ENCODE measurements at regions not wholly inside any gene's neighbourhood (a gene's known extent, or its start where the extent isn't known, plus 50 kb on each side); places are given as distances from the start of the nearest gene placed in this dataset.
A peak's percentile ranks its signal among the peaks of the same experiment; 100 is the strongest.

GRCh38 chr19:29268103-29268502 is 55.2 kb upstream of the UQCRFS1 start:
- TF ChIP-seq, protein P1, sequence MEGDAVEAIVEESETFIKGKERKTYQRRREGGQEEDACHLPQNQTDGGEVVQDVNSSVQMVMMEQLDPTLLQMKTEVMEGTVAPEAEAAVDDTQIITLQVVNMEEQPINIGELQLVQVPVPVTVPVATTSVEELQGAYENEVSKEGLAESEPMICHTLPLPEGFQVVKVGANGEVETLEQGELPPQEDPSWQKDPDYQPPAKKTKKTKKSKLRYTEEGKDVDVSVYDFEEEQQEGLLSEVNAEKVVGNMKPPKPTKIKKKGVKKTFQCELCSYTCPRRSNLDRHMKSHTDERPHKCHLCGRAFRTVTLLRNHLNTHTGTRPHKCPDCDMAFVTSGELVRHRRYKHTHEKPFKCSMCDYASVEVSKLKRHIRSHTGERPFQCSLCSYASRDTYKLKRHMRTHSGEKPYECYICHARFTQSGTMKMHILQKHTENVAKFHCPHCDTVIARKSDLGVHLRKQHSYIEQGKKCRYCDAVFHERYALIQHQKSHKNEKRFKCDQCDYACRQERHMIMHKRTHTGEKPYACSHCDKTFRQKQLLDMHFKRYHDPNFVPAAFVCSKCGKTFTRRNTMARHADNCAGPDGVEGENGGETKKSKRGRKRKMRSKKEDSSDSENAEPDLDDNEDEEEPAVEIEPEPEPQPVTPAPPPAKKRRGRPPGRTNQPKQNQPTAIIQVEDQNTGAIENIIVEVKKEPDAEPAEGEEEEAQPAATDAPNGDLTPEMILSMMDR (IDR thresholded peaks at IDR 0.05): no peak
- no peak for DNase-seq
- no peak overlapping the region for H3K27ac Mint-ChIP-seq
- H3K4me1 Mint-ChIP-seq: peaks cover 45% of the 10 kb centered on the region
- no peaks in the 10 kb centered on the region for H3K9me3 Mint-ChIP-seq
- H3K36me3 Mint-ChIP-seq (ENCODE audit: low read depth): no peaks in the 10 kb centered on the region
- H3K4me3 Mint-ChIP-seq: no peak overlapping the region
- H3K27me3 Mint-ChIP-seq (ENCODE audit: low read depth, poor library complexity): peaks cover 39% of the 10 kb centered on the region

- Mint-ChIP-seq H3K27ac (peak overlapping the region; percentile 9), H3K36me3 (ENCODE audit: low read depth) (no peaks in the 10 kb centered on the region), H3K4me1 (peaks cover 43% of the 10 kb centered on the region), H3K9me3 (no peaks in the 10 kb centered on the region), H3K4me3 (peak overlapping the region; percentile 9), H3K27me3 (ENCODE audit: low read depth, poor library complexity) (peaks cover 37% of the 10 kb centered on the region)
- TF ChIP-seq, protein P1 (IDR thresholded peaks at IDR 0.05): no peak
- DNase-seq: no peak
These were observed 55.9 kb upstream of the UQCRFS1 start for GRCh38 chr19:29268721-29269393.

- no peaks in the 10 kb centered on the region for H3K9me3 Mint-ChIP-seq
- TF ChIP-seq, protein P1 (IDR thresholded peaks at IDR 0.05): no peak
- peaks cover 39% of the 10 kb centered on the region for H3K27me3 Mint-ChIP-seq (ENCODE audit: low read depth, poor library complexity)
- peaks cover 40% of the 10 kb centered on the region for H3K4me1 Mint-ChIP-seq
- H3K36me3 Mint-ChIP-seq (ENCODE audit: low read depth): no peaks in the 10 kb centered on the region
- no peak overlapping the region for H3K27ac Mint-ChIP-seq
- H3K4me3 Mint-ChIP-seq: no peak overlapping the region
- DNase-seq: no peak
These were observed 56.7 kb upstream of the UQCRFS1 start for GRCh38 chr19:29269641-29270040.

GRCh38 chr19:29271341-29271740 is 58.4 kb upstream of the UQCRFS1 start:
- H3K36me3 Mint-ChIP-seq (ENCODE audit: low read depth): no peaks in the 10 kb centered on the region
- peaks cover 37% of the 10 kb centered on the region for H3K27me3 Mint-ChIP-seq (ENCODE audit: low read depth, poor library complexity)
- no peak overlapping the region for H3K27ac Mint-ChIP-seq
- no peak for DNase-seq
- H3K4me3 Mint-ChIP-seq: no peak overlapping the region
- peaks cover 35% of the 10 kb centered on the region for H3K4me1 Mint-ChIP-seq
- no peaks in the 10 kb centered on the region for H3K9me3 Mint-ChIP-seq
- TF ChIP-seq, protein P1 (IDR thresholded peaks at IDR 0.05): no peak

DNA sequence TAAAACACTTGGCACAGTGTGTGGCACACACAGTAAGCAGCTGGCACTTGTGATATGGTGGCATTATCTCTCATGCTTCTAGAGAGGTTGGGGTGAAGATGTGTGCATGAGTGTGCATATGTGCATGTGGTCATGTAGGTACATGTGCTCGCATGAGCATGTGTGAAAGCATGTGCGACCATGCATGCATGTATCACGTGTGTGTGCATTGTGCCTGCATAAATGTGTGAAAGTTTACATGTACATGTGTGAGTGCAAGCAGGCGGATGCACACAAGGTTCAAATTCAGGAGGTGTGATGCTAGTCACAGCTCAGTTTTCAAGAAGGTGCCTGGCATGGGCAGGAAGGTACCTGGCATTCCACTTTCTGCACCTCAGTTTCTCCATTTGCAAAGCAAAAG is 59.0 kb upstream of the UQCRFS1 start:
- peaks cover 40% of the 10 kb centered on the region for H3K27me3 Mint-ChIP-seq (ENCODE audit: low read depth, poor library complexity)
- H3K27ac Mint-ChIP-seq: no peak overlapping the region
- H3K4me3 Mint-ChIP-seq: no peak overlapping the region
- no peaks in the 10 kb centered on the region for H3K9me3 Mint-ChIP-seq
- peaks cover 39% of the 10 kb centered on the region for H3K4me1 Mint-ChIP-seq
- no peak for DNase-seq
- H3K36me3 Mint-ChIP-seq (ENCODE audit: low read depth): no peaks in the 10 kb centered on the region
- TF ChIP-seq, protein P1 (IDR thresholded peaks at IDR 0.05): no peak

DNA sequence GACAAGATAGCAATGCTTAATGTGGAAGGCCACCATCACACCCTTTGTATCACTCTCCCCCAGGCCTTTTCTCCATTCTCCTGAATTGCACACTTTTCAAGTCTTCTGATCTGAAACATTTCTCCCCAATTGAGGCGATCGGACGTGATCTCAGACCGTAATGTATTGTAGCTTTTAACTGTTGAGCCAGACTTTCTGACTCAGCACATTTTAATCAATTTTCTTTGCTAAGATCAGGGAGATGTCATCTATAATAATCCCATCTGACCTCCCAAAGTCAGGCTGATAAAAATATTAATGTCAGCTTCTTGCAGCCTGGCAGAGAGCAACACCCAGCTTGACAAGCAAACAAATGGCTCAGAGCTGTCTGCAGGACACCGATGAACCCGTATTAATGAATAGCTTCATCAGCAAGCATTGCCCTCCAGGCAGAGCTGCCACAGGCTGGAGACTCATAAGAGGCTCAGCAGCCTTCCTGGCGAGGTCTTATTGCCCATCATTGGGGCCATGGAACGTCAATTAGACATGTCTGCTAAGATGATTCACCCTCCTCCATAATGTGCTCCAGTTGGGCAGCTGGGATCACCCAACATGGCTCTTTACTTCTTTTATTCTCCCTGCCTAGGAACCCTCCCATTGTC is 60.2 kb upstream of the UQCRFS1 start:
- H3K4me3 Mint-ChIP-seq: no peak overlapping the region
- peaks cover 39% of the 10 kb centered on the region for H3K4me1 Mint-ChIP-seq
- TF ChIP-seq, protein P1 (IDR thresholded peaks at IDR 0.05): no peak
- DNase-seq: no peak
- H3K27ac Mint-ChIP-seq: no peak overlapping the region
- H3K9me3 Mint-ChIP-seq: no peaks in the 10 kb centered on the region
- no peaks in the 10 kb centered on the region for H3K36me3 Mint-ChIP-seq (ENCODE audit: low read depth)
- peaks cover 31% of the 10 kb centered on the region for H3K27me3 Mint-ChIP-seq (ENCODE audit: low read depth, poor library complexity)

All from nephron progenitor cell (in vitro differentiated cells).